Mammary epithelial cell (primary cell): ENCODE measurements at regions not wholly inside any gene's neighbourhood (a gene's known extent, or its start where the extent isn't known, plus 50 kb on each side); places are given as distances from the start of the nearest gene placed in this dataset.

Source experiments
- EZH2 ChIP-seq: IDR thresholded peaks from 2 replicates; pipeline ENCODE4 v1.6.1; 2012; ENCODE audit warnings: low read length, inconsistent platforms, borderline replicate concordance
- TF ChIP-seq, protein P1 (sequence below), 2 donors: IDR thresholded peaks in 1 of 2; conservative IDR thresholded peaks in 1 of 2; 2 replicates each; pipeline ENCODE4 v1.5.1; 2011 to 2012; ENCODE audit warnings: inconsistent platforms in 2 of 2, low read length in 2 of 2, mild to moderate bottlenecking in 2 of 2, control low read depth in 1 of 2, low read depth in 1 of 2; ENCODE audit not compliant: insufficient read depth in 1 of 2; ENCODE audit errors: extremely low read depth in 1 of 2

DNA sequence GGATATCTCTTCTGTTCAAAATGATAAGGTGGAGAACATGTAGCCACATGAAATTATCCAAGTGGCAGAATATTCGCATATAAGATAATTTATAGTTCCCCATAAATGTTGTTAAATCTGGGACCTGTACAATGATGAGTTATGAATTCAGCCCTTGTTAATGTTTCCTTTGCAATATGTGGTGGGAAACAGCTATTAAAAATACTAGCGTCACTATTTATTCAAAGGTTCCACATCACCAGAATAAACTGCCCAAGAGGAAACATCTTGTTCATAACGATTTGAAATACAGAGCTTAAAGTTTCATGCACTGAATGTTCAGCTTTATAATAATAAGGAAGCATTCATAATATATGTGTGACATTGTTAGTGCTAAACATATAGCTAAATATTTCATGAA is 223.9 kb upstream of the TCF4 start:
- TF ChIP-seq EZH2: no peak
- TF ChIP-seq, protein P1, sequence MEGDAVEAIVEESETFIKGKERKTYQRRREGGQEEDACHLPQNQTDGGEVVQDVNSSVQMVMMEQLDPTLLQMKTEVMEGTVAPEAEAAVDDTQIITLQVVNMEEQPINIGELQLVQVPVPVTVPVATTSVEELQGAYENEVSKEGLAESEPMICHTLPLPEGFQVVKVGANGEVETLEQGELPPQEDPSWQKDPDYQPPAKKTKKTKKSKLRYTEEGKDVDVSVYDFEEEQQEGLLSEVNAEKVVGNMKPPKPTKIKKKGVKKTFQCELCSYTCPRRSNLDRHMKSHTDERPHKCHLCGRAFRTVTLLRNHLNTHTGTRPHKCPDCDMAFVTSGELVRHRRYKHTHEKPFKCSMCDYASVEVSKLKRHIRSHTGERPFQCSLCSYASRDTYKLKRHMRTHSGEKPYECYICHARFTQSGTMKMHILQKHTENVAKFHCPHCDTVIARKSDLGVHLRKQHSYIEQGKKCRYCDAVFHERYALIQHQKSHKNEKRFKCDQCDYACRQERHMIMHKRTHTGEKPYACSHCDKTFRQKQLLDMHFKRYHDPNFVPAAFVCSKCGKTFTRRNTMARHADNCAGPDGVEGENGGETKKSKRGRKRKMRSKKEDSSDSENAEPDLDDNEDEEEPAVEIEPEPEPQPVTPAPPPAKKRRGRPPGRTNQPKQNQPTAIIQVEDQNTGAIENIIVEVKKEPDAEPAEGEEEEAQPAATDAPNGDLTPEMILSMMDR (conservative IDR thresholded peaks at IDR 0.05 in 1 of 2, IDR thresholded peaks at IDR 0.05 in 1 of 2; ENCODE audit: extremely low read depth in 1 of 2, insufficient read depth in 1 of 2, low read depth in 1 of 2, low read length in 2 of 2): no peak
